ENCODE measurements at regions not wholly inside any gene's neighbourhood (a gene's known extent, or its start where the extent isn't known, plus 50 kb on each side); places are given as distances from the start of the nearest gene placed in this dataset.
"Not testable (repeated sequence)": the region's sequence is repeated elsewhere in the genome, so short reads cannot be mapped to it uniquely, and the experiment has no call there.

- ATAC-seq, result no peak
These were observed 558.6 kb upstream of the SEMA6A start for GRCh38 chr5:117133198-117133597.

GRCh38 chr5:117131876-117132275 is 557.3 kb upstream of the SEMA6A start:
- DNase-seq (ENCODE audit: low spot score), result no peak
- no peak for ATAC-seq

More at GRCh38 chr5:117133198-117133597, 558.6 kb upstream of the SEMA6A start:
- no peak for DNase-seq (ENCODE audit: low spot score)

- ATAC-seq (no peak), DNase-seq (ENCODE audit: low spot score) (no peak)
These were observed 556.5 kb upstream of the SEMA6A start for GRCh38 chr5:117131048-117131679.

GRCh38 chr5:117118499-117118898 is 543.9 kb upstream of the SEMA6A start:
- no peak for ATAC-seq
- no peak for DNase-seq (ENCODE audit: low spot score)

- not testable (repeated sequence) for DNase-seq (ENCODE audit: low spot score); ATAC-seq
These were observed 542.7 kb upstream of the SEMA6A start for GRCh38 chr5:117117314-117117713.

GRCh38 chr5:117110548-117110947 is 535.9 kb upstream of the SEMA6A start:
- ATAC-seq (no peak), DNase-seq (ENCODE audit: low spot score) (no peak)

- ATAC-seq, result no peak
These were observed 533.2 kb upstream of the SEMA6A start for GRCh38 chr5:117107859-117108258.

GRCh38 chr5:117103703-117104102 is 529.1 kb upstream of the SEMA6A start:
- DNase-seq (ENCODE audit: low spot score), result no peak
- ATAC-seq, result no peak

More at GRCh38 chr5:117107859-117108258, 533.2 kb upstream of the SEMA6A start:
- no peak for DNase-seq (ENCODE audit: low spot score)

- ATAC-seq, result no peak
- no peak for DNase-seq (ENCODE audit: low spot score)
These were observed 528.0 kb upstream of the SEMA6A start for GRCh38 chr5:117102591-117102990.

- DNase-seq (ENCODE audit: low spot score) (no peak), ATAC-seq (no peak)
These were observed 525.6 kb upstream of the SEMA6A start for GRCh38 chr5:117100176-117100575.

- DNase-seq (ENCODE audit: low spot score) (no peak), ATAC-seq (no peak)
These were observed 523.5 kb upstream of the SEMA6A start for GRCh38 chr5:117098094-117098493.

- ATAC-seq, result no peak
- DNase-seq (ENCODE audit: low spot score), result no peak
These were observed 521.0 kb upstream of the SEMA6A start for GRCh38 chr5:117095346-117096332.

GRCh38 chr5:117094114-117094815 is 519.6 kb upstream of the SEMA6A start:
- ATAC-seq (no peak), DNase-seq (ENCODE audit: low spot score) (no peak)

- no peak for ATAC-seq
- no peak for DNase-seq (ENCODE audit: low spot score)
These were observed 519.0 kb upstream of the SEMA6A start for GRCh38 chr5:117093653-117094052.

- DNase-seq (ENCODE audit: low spot score), result no peak
- no peak for ATAC-seq
These were observed 514.4 kb upstream of the SEMA6A start for GRCh38 chr5:117089001-117089400.

GRCh38 chr5:117088176-117088575 is 513.6 kb upstream of the SEMA6A start:
- DNase-seq (ENCODE audit: low spot score), result no peak
- no peak for ATAC-seq

GRCh38 chr5:117084067-117084466 is 509.4 kb upstream of the SEMA6A start:
- ATAC-seq (no peak), DNase-seq (ENCODE audit: low spot score) (no peak)

GRCh38 chr5:117082977-117083376 is 508.4 kb upstream of the SEMA6A start:
- no peak for ATAC-seq

GRCh38 chr5:117077142-117077541 is 502.5 kb upstream of the SEMA6A start:
- no peak for DNase-seq (ENCODE audit: low spot score)
- ATAC-seq, result no peak

More at GRCh38 chr5:117082977-117083376, 508.4 kb upstream of the SEMA6A start:
- no peak for DNase-seq (ENCODE audit: low spot score)

GRCh38 chr5:117072439-117072838 is 497.8 kb upstream of the SEMA6A start:
- ATAC-seq (no peak), DNase-seq (ENCODE audit: low spot score) (no peak)

- DNase-seq (ENCODE audit: low spot score), result no peak
- no peak for ATAC-seq
These were observed 491.2 kb upstream of the SEMA6A start for GRCh38 chr5:117065800-117066199.

Measured in left lobe of liver (tissue), 2 donors.